ENCODE measurements at regions not wholly inside any gene's neighbourhood (a gene's known extent, or its start where the extent isn't known, plus 50 kb on each side); places are given as distances from the start of the nearest gene placed in this dataset.
"Not testable (repeated sequence)": the region's sequence is repeated elsewhere in the genome, so short reads cannot be mapped to it uniquely, and the experiment has no call there.

GRCh38 chr4:159780196-159780922 is 677.5 kb downstream of the RAPGEF2 start:
- H3K9me3 ChIP-seq (ENCODE audit: low read depth, low read length) = no peaks in the 10 kb centered on the region
- TF ChIP-seq CTCF (IDR thresholded peaks at IDR 0.05; ENCODE audit: extremely low read depth, low read depth, low read length) = no peak
- no peak overlapping the region for H3K4me2 ChIP-seq (ENCODE audit: insufficient read depth, low read length)
- no peaks in the 10 kb centered on the region for H3K79me2 ChIP-seq (ENCODE audit: insufficient read depth, low read length)
- DNase-seq (ENCODE audit: insufficient read length, low spot score, missing footprints) = no peak
- H4K20me1 ChIP-seq (ENCODE audit: insufficient read depth, low read length) = no peaks in the 10 kb centered on the region
- H2AFZ ChIP-seq (ENCODE audit: low read length) = no peak overlapping the region
- no peaks in the 10 kb centered on the region for H3K27me3 ChIP-seq (ENCODE audit: insufficient read depth, low read length)
- no peaks in the 10 kb centered on the region for H3K36me3 ChIP-seq (ENCODE audit: insufficient read depth, low read length)
- no peak overlapping the region for H3K27ac ChIP-seq (ENCODE audit: low read depth, low read length)
- H3K4me1 ChIP-seq (ENCODE audit: insufficient read depth, low read length) = no peaks in the 10 kb centered on the region
- H3K4me3 ChIP-seq (ENCODE audit: insufficient read depth, low read length) = no peak overlapping the region

- H3K4me2 ChIP-seq (ENCODE audit: insufficient read depth, low read length) = no peak overlapping the region
- H3K27me3 ChIP-seq (ENCODE audit: insufficient read depth, low read length) = no peaks in the 10 kb centered on the region
- H3K4me1 ChIP-seq (ENCODE audit: insufficient read depth, low read length) = no peaks in the 10 kb centered on the region
- no peaks in the 10 kb centered on the region for H4K20me1 ChIP-seq (ENCODE audit: insufficient read depth, low read length)
- no peak overlapping the region for H2AFZ ChIP-seq (ENCODE audit: low read length)
- no peak overlapping the region for H3K27ac ChIP-seq (ENCODE audit: low read depth, low read length)
- no peaks in the 10 kb centered on the region for H3K79me2 ChIP-seq (ENCODE audit: insufficient read depth, low read length)
- H3K36me3 ChIP-seq (ENCODE audit: insufficient read depth, low read length) = no peaks in the 10 kb centered on the region
- TF ChIP-seq CTCF (IDR thresholded peaks at IDR 0.05; ENCODE audit: extremely low read depth, low read depth, low read length) = no peak
- no peak overlapping the region for H3K4me3 ChIP-seq (ENCODE audit: insufficient read depth, low read length)
- peak; percentile 2 for DNase-seq (ENCODE audit: insufficient read length, low spot score, missing footprints)
- H3K9me3 ChIP-seq (ENCODE audit: low read depth, low read length) = no peaks in the 10 kb centered on the region
Observed at GRCh38 chr4:159787901-159788300, 685.0 kb downstream of the RAPGEF2 start.

GRCh38 chr4:159791334-159791733 is 688.5 kb downstream of the RAPGEF2 start:
- Histone ChIP-seq H4K20me1 (ENCODE audit: insufficient read depth, low read length) (no peaks in the 10 kb centered on the region), H3K9me3 (ENCODE audit: low read depth, low read length) (no peaks in the 10 kb centered on the region), H3K27ac (ENCODE audit: low read depth, low read length) (no peak overlapping the region), H2AFZ (ENCODE audit: low read length) (no peak overlapping the region), H3K4me2 (ENCODE audit: insufficient read depth, low read length) (no peak overlapping the region), H3K36me3 (ENCODE audit: insufficient read depth, low read length) (no peaks in the 10 kb centered on the region), H3K4me1 (ENCODE audit: insufficient read depth, low read length) (no peaks in the 10 kb centered on the region), H3K79me2 (ENCODE audit: insufficient read depth, low read length) (no peaks in the 10 kb centered on the region), H3K27me3 (ENCODE audit: insufficient read depth, low read length) (no peaks in the 10 kb centered on the region), H3K4me3 (ENCODE audit: insufficient read depth, low read length) (no peak overlapping the region)
- no peak for TF ChIP-seq CTCF (IDR thresholded peaks at IDR 0.05; ENCODE audit: extremely low read depth, low read depth, low read length)
- no peak for DNase-seq (ENCODE audit: insufficient read length, low spot score, missing footprints)

GRCh38 chr4:159804592-159804991 is 701.7 kb downstream of the RAPGEF2 start:
- not testable (repeated sequence) for H3K9me3 ChIP-seq (ENCODE audit: low read depth, low read length); H3K4me3 ChIP-seq (ENCODE audit: insufficient read depth, low read length); H3K4me1 ChIP-seq (ENCODE audit: insufficient read depth, low read length); H3K27ac ChIP-seq (ENCODE audit: low read depth, low read length); DNase-seq (ENCODE audit: insufficient read length, low spot score, missing footprints); H3K79me2 ChIP-seq (ENCODE audit: insufficient read depth, low read length); H3K4me2 ChIP-seq (ENCODE audit: insufficient read depth, low read length); H2AFZ ChIP-seq (ENCODE audit: low read length); H3K36me3 ChIP-seq (ENCODE audit: insufficient read depth, low read length); H3K27me3 ChIP-seq (ENCODE audit: insufficient read depth, low read length); H4K20me1 ChIP-seq (ENCODE audit: insufficient read depth, low read length)
